Neural crest cell (in vitro differentiated cells): ENCODE measurements at regions not wholly inside any gene's neighbourhood (a gene's known extent, or its start where the extent isn't known, plus 50 kb on each side); places are given as distances from the start of the nearest gene placed in this dataset.

ENCODE experiments used
- DNase-seq: peaks from one replicate; pipeline ENCODE4 v3.0.0; 2021; ENCODE audit warnings: low read depth, mixed read lengths, low spot score
- H3K27ac Mint-ChIP-seq: one replicate; pipeline ENCODE4 v1.8.0; 2021; ENCODE audit warnings: mild to moderate bottlenecking, mixed read lengths; ENCODE audit not compliant: unreplicated experiment
- H3K27me3 Mint-ChIP-seq: 2 replicates; pipeline ENCODE4 v1.8.0; 2021; ENCODE audit warnings: low read depth, mild to moderate bottlenecking, mixed read lengths
- H3K36me3 Mint-ChIP-seq: 2 replicates; pipeline ENCODE4 v1.8.0; 2021; ENCODE audit warnings: low read depth, mild to moderate bottlenecking, mixed read lengths
- H3K4me1 Mint-ChIP-seq: 2 replicates; pipeline ENCODE4 v1.8.0; 2021; ENCODE audit warnings: mixed read lengths
- H3K4me3 Mint-ChIP-seq: one replicate; pipeline ENCODE4 v1.8.0; 2021; ENCODE audit warnings: mild to moderate bottlenecking, mixed read lengths
- H3K9me3 Mint-ChIP-seq: 2 replicates; pipeline ENCODE4 v1.8.0; 2021; ENCODE audit warnings: mixed read lengths
- TF ChIP-seq, protein P1 (sequence below): fragments of 200-600 bp; sonication (generic); conservative IDR thresholded peaks from 2 replicates; pipeline ENCODE4 v1.5.0; 2021; ENCODE audit warnings: antibody characterized with exemption, mild to moderate bottlenecking

DNA sequence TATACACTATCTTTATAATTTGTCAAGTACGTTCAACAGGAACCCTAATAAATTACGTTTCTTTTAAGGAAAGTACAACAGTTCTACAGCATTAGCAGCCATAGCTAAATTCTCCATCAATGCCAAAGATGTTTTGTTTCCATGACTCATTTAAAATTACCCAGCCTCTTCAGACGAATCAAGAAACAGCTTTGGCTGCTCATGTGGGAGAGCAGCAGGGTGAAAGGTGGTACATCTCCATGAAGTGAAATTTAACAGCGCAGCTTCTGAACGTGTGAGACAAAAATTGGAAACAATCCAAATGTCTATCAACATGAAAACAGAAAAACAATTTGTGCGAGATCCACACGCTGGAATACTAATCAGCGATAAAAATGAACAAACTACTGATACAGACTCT lies 327.3 kb upstream of the CDH6 start:
- H3K27me3 Mint-ChIP-seq, result no peaks in the 10 kb centered on the region
- no peak for DNase-seq
- TF ChIP-seq, protein P1, sequence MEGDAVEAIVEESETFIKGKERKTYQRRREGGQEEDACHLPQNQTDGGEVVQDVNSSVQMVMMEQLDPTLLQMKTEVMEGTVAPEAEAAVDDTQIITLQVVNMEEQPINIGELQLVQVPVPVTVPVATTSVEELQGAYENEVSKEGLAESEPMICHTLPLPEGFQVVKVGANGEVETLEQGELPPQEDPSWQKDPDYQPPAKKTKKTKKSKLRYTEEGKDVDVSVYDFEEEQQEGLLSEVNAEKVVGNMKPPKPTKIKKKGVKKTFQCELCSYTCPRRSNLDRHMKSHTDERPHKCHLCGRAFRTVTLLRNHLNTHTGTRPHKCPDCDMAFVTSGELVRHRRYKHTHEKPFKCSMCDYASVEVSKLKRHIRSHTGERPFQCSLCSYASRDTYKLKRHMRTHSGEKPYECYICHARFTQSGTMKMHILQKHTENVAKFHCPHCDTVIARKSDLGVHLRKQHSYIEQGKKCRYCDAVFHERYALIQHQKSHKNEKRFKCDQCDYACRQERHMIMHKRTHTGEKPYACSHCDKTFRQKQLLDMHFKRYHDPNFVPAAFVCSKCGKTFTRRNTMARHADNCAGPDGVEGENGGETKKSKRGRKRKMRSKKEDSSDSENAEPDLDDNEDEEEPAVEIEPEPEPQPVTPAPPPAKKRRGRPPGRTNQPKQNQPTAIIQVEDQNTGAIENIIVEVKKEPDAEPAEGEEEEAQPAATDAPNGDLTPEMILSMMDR, result no peak
- no peak overlapping the region for H3K27ac Mint-ChIP-seq
- H3K4me1 Mint-ChIP-seq, result peaks cover 18% of the 10 kb centered on the region
- H3K36me3 Mint-ChIP-seq, result peaks cover 6% of the 10 kb centered on the region
- H3K4me3 Mint-ChIP-seq, result no peak overlapping the region
- peaks cover 7% of the 10 kb centered on the region for H3K9me3 Mint-ChIP-seq

DNA sequence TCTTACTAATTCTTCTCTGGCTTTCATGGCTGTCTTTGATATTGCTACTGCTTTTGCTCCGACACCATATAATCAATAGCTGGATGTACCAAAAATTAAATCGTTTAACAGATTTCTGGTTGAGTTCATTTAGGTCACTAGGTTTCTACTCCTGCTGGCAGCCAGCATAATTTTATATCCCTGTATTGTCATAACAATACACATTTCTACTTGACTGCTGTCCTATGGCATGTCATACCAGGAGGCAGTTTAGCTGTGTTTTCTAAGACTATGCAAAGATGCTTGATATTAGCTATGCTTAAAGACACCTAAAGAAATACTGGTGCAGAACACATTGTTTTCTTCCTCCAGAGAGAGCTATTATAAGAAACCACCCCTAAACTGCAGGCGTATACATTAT lies 337.2 kb upstream of the CDH6 start:
- H3K27me3 Mint-ChIP-seq, result no peaks in the 10 kb centered on the region
- no peaks in the 10 kb centered on the region for H3K9me3 Mint-ChIP-seq
- no peak overlapping the region for H3K27ac Mint-ChIP-seq
- peaks cover 49% of the 10 kb centered on the region for H3K4me1 Mint-ChIP-seq
- H3K36me3 Mint-ChIP-seq, result no peaks in the 10 kb centered on the region
- TF ChIP-seq, protein P1, result no peak
- no peak overlapping the region for H3K4me3 Mint-ChIP-seq
- DNase-seq, result no peak

GRCh38 chr5:30853158-30853557 lies 340.3 kb upstream of the CDH6 start:
- H3K36me3 Mint-ChIP-seq, result no peaks in the 10 kb centered on the region
- DNase-seq, result no peak
- no peaks in the 10 kb centered on the region for H3K27me3 Mint-ChIP-seq
- H3K27ac Mint-ChIP-seq, result no peak overlapping the region
- no peak overlapping the region for H3K4me3 Mint-ChIP-seq
- TF ChIP-seq, protein P1, result no peak
- H3K4me1 Mint-ChIP-seq, result peaks cover 54% of the 10 kb centered on the region
- H3K9me3 Mint-ChIP-seq, result no peaks in the 10 kb centered on the region

DNA sequence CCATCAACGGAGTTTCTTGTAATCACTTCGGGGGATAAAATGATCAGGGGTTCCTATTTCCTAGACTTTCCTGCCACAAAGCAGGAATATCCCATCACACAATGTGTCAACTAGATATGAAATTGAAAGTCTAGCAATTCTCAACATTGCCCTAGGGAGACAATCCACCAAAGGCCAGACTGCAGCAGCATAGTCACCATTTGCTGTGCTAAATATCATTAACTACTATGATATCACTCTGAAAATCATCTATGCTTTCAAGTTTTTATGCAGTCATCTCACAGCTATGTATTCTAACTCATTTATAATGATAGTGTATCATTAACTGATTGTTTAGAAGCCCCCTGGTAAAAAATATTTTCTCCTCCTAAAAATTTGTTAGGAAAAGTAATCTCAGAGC lies 342.6 kb upstream of the CDH6 start:
- Mint-ChIP-seq H3K9me3 (no peaks in the 10 kb centered on the region), H3K27me3 (no peaks in the 10 kb centered on the region), H3K4me1 (peaks cover 32% of the 10 kb centered on the region), H3K4me3 (no peak overlapping the region), H3K27ac (no peak overlapping the region), H3K36me3 (no peaks in the 10 kb centered on the region)
- TF ChIP-seq, protein P1, result no peak
- no peak for DNase-seq

- DNase-seq, result no peak
- no peaks in the 10 kb centered on the region for H3K36me3 Mint-ChIP-seq
- no peak overlapping the region for H3K27ac Mint-ChIP-seq
- no peak overlapping the region for H3K4me3 Mint-ChIP-seq
- TF ChIP-seq, protein P1, result no peak
- peaks cover 27% of the 10 kb centered on the region for H3K4me1 Mint-ChIP-seq
- H3K27me3 Mint-ChIP-seq, result no peaks in the 10 kb centered on the region
- no peaks in the 10 kb centered on the region for H3K9me3 Mint-ChIP-seq
Measured at GRCh38 chr5:30849931-30850710, 343.4 kb upstream of the CDH6 start.
